AG04450 (cell line): ENCODE measurements at regions not wholly inside any gene's neighbourhood (a gene's known extent, or its start where the extent isn't known, plus 50 kb on each side); places are given as distances from the start of the nearest gene placed in this dataset.

Experiments
- CTCF ChIA-PET: fragments of 300-600, 350-600 bp; formaldehyde crosslinking; extraction: SDS; loops from one replicate; lab custom pipeline; 2022; ENCODE audit warnings: antibody characterized with exemption, inconsistent platforms; lab: Charles Lee
- POLR2A ChIA-PET: fragments of 350-600 bp; formaldehyde crosslinking; extraction: SDS; loops from one replicate; lab custom pipeline; 2021; ENCODE audit warnings: antibody characterized with exemption, inconsistent platforms; lab: Yijun Ruan, JAX
- DNase-seq: peaks from one replicate; pipeline ENCODE4 v3.0.0-alpha.2; 2011; ENCODE audit warnings: low read depth, low spot score
- H3K27ac ChIP-seq: one replicate; pipeline ENCODE4 v1.5.1; 2012; ENCODE audit warnings: low read depth, low read length, control low read depth
- H3K27me3 ChIP-seq: one replicate; pipeline ENCODE4 v1.6.0; 2012; ENCODE audit warnings: low read length; ENCODE audit not compliant: control insufficient read depth, insufficient read depth
- H3K4me3 ChIP-seq: 2 replicates; pipeline ENCODE4 v1.5.1; 2011; ENCODE audit warnings: mild to moderate bottlenecking, low read depth, low read length, control low read depth
- H3K9me3 ChIP-seq: 2 replicates; pipeline ENCODE4 v1.5.1; 2012; ENCODE audit warnings: low read length; ENCODE audit not compliant: control insufficient read depth, insufficient read depth
- CTCF ChIP-seq: IDR thresholded peaks from 2 replicates; pipeline ENCODE4 v1.5.1; 2011; ENCODE audit warnings: low read depth, low read length, control low read depth, inconsistent platforms

GRCh38 chr4:125832161-125832560, 517.4 kb downstream of the FAT4 start:
- Histone ChIP-seq H3K27me3 (no peaks in the 10 kb centered on the region), H3K4me3 (no peak overlapping the region), H3K9me3 (no peaks in the 10 kb centered on the region), H3K27ac (no peak overlapping the region)
- ChIA-PET POLR2A (no interaction called here), CTCF (no interaction called here)
- no peak for TF ChIP-seq CTCF
- no peak for DNase-seq

GRCh38 chr4:125836597-125837195, 521.9 kb downstream of the FAT4 start:
- Histone ChIP-seq H3K4me3 (no peak overlapping the region), H3K9me3 (no peaks in the 10 kb centered on the region), H3K27me3 (no peaks in the 10 kb centered on the region), H3K27ac (no peak overlapping the region)
- POLR2A ChIA-PET, result no interaction called here
- CTCF ChIA-PET, result no interaction called here
- no peak for TF ChIP-seq CTCF
- DNase-seq, result no peak

- no peaks in the 10 kb centered on the region for H3K9me3 ChIP-seq
- no peaks in the 10 kb centered on the region for H3K27me3 ChIP-seq
- no peak for DNase-seq
- no peak for TF ChIP-seq CTCF
- ChIA-PET POLR2A (interaction anchor here (0.7 kb wide), 2 partner anchors 323 to 1684 kb away, joined by 5 to 8 read pairs; no protein-coding TSS in a partner anchor), CTCF (no interaction called here)
- H3K27ac ChIP-seq, result no peak overlapping the region
- H3K4me3 ChIP-seq, result no peak overlapping the region
Measured at GRCh38 chr4:125837493-125838201, 522.9 kb downstream of the FAT4 start.

GRCh38 chr4:125838202-125838601, 523.4 kb downstream of the FAT4 start:
- no peak for DNase-seq
- H3K4me3 ChIP-seq, result no peak overlapping the region
- TF ChIP-seq CTCF, result no peak
- H3K27ac ChIP-seq, result no peak overlapping the region
- ChIA-PET POLR2A (interaction anchor here (0.7 kb wide), 2 partner anchors 322 to 1684 kb away, joined by 5 to 8 read pairs; no protein-coding TSS in a partner anchor), CTCF (no interaction called here)
- H3K27me3 ChIP-seq, result no peaks in the 10 kb centered on the region
- H3K9me3 ChIP-seq, result no peaks in the 10 kb centered on the region

GRCh38 chr4:125838924-125839323, 524.2 kb downstream of the FAT4 start:
- no peak for TF ChIP-seq CTCF
- H3K4me3 ChIP-seq, result no peak overlapping the region
- H3K9me3 ChIP-seq, result no peaks in the 10 kb centered on the region
- H3K27ac ChIP-seq, result no peak overlapping the region
- no peak for DNase-seq
- no peaks in the 10 kb centered on the region for H3K27me3 ChIP-seq
- ChIA-PET POLR2A (interaction anchor here (0.5 kb wide), 1 partner anchor 999 kb away, joined by 3 read pairs; no protein-coding TSS in a partner anchor), CTCF (no interaction called here)
